GM12873 (cell line): ENCODE measurements at regions not wholly inside any gene's neighbourhood (a gene's known extent, or its start where the extent isn't known, plus 50 kb on each side); places are given as distances from the start of the nearest gene placed in this dataset.

Source experiments
- CTCF ChIP-seq: IDR thresholded peaks from 2 replicates; pipeline ENCODE4 v1.5.1; 2012; ENCODE audit warnings: low read depth, mild to moderate bottlenecking, moderate library complexity, low read length, control low read depth; ENCODE audit not compliant: insufficient read depth; ENCODE audit errors: missing control alignments

- no peak for TF ChIP-seq CTCF
These were observed 69.0 kb upstream of the CTAGE1 start for GRCh38 chr18:22486667-22487066.

- no peak for TF ChIP-seq CTCF
These were observed 70.8 kb upstream of the CTAGE1 start for GRCh38 chr18:22488554-22488953.

- TF ChIP-seq CTCF = no peak
These were observed 72.0 kb upstream of the CTAGE1 start for GRCh38 chr18:22489704-22490103.

- no peak for TF ChIP-seq CTCF
These were observed 72.7 kb upstream of the CTAGE1 start for GRCh38 chr18:22490429-22490846.

- no peak for TF ChIP-seq CTCF
These were observed 75.5 kb upstream of the CTAGE1 start for GRCh38 chr18:22493255-22493654.

- no peak for TF ChIP-seq CTCF
These were observed 76.2 kb upstream of the CTAGE1 start for GRCh38 chr18:22493940-22494339.

- TF ChIP-seq CTCF = no peak
These were observed 77.1 kb upstream of the CTAGE1 start for GRCh38 chr18:22494771-22495170.
